ENCODE measurements at regions not wholly inside any gene's neighbourhood (a gene's known extent, or its start where the extent isn't known, plus 50 kb on each side); places are given as distances from the start of the nearest gene placed in this dataset.

DNA sequence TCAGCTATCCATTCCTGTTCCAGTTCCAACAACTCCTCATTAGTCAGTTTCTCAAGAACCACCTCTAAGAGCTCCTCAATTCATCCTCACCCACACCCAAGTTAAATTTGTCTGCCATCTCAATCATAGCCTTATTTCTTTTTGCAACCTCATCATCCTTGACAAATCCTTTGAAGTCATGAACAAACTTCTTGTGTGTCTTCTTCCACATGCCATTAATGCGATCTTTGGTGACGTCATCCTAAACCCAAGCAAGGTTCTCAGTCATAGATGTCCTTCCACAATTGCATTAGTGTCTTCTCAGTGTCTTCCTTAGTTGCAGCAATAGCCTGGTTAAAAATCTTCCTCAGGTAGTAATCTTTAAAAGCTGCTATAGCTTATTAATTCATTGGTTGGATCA, 71.2 kb upstream of the FSIP2 start:
- TF ChIP-seq POLR2A (IDR thresholded peaks at IDR 0.05) (no peak), EP300 (IDR thresholded peaks at IDR 0.05) (no peak)
- TF ChIP-seq, protein P1, sequence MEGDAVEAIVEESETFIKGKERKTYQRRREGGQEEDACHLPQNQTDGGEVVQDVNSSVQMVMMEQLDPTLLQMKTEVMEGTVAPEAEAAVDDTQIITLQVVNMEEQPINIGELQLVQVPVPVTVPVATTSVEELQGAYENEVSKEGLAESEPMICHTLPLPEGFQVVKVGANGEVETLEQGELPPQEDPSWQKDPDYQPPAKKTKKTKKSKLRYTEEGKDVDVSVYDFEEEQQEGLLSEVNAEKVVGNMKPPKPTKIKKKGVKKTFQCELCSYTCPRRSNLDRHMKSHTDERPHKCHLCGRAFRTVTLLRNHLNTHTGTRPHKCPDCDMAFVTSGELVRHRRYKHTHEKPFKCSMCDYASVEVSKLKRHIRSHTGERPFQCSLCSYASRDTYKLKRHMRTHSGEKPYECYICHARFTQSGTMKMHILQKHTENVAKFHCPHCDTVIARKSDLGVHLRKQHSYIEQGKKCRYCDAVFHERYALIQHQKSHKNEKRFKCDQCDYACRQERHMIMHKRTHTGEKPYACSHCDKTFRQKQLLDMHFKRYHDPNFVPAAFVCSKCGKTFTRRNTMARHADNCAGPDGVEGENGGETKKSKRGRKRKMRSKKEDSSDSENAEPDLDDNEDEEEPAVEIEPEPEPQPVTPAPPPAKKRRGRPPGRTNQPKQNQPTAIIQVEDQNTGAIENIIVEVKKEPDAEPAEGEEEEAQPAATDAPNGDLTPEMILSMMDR (IDR thresholded peaks at IDR 0.05), result no peak

Data from upper lobe of left lung (tissue), 4 donors.